Choroid plexus epithelial cell (primary cell): ENCODE measurements at regions not wholly inside any gene's neighbourhood (a gene's known extent, or its start where the extent isn't known, plus 50 kb on each side); places are given as distances from the start of the nearest gene placed in this dataset.

Experiments
- DNase-seq: peaks from one replicate; pipeline ENCODE4 v3.0.0-alpha.2; 2010; ENCODE audit warnings: low read depth
- H3K4me3 ChIP-seq: 2 replicates; pipeline ENCODE4 v1.5.1; 2011; ENCODE audit warnings: low read depth, mild to moderate bottlenecking, control low read depth, low read length, moderate library complexity
- CTCF ChIP-seq: conservative IDR thresholded peaks from 2 replicates; pipeline ENCODE4 v1.5.1; 2011; ENCODE audit warnings: low read depth, mild to moderate bottlenecking, control low read depth, inconsistent platforms, low read length, moderate library complexity

- DNase-seq: no peak
- H3K4me3 ChIP-seq: no peak overlapping the region
- no peak for TF ChIP-seq CTCF
Measured at GRCh38 chr15:70170096-70170699, 72.5 kb upstream of the TLE3 start.

- no peak for DNase-seq
- H3K4me3 ChIP-seq: no peak overlapping the region
- no peak for TF ChIP-seq CTCF
Measured at GRCh38 chr15:70169147-70169546, 71.4 kb upstream of the TLE3 start.

GRCh38 chr15:70167155-70167554 lies 69.4 kb upstream of the TLE3 start:
- no peak for TF ChIP-seq CTCF
- H3K4me3 ChIP-seq: no peak overlapping the region
- no peak for DNase-seq

- DNase-seq: no peak
- TF ChIP-seq CTCF: no peak
- no peak overlapping the region for H3K4me3 ChIP-seq
Measured at GRCh38 chr15:70166506-70167087, 68.9 kb upstream of the TLE3 start.

- TF ChIP-seq CTCF: no peak
- DNase-seq: no peak
- H3K4me3 ChIP-seq: no peak overlapping the region
Measured at GRCh38 chr15:70165716-70166284, 68.1 kb upstream of the TLE3 start.

GRCh38 chr15:70164910-70165715 lies 67.4 kb upstream of the TLE3 start:
- no peak overlapping the region for H3K4me3 ChIP-seq
- TF ChIP-seq CTCF: no peak
- DNase-seq: no peak
